Suppressor macrophage treated with lipopolysaccharide for 4 hours (primary cell): ENCODE measurements at regions not wholly inside any gene's neighbourhood (a gene's known extent, or its start where the extent isn't known, plus 50 kb on each side); places are given as distances from the start of the nearest gene placed in this dataset.

Experiments used
- DNase-seq: peaks from one replicate; pipeline ENCODE4 v3.0.0-alpha.2; 2020

DNA sequence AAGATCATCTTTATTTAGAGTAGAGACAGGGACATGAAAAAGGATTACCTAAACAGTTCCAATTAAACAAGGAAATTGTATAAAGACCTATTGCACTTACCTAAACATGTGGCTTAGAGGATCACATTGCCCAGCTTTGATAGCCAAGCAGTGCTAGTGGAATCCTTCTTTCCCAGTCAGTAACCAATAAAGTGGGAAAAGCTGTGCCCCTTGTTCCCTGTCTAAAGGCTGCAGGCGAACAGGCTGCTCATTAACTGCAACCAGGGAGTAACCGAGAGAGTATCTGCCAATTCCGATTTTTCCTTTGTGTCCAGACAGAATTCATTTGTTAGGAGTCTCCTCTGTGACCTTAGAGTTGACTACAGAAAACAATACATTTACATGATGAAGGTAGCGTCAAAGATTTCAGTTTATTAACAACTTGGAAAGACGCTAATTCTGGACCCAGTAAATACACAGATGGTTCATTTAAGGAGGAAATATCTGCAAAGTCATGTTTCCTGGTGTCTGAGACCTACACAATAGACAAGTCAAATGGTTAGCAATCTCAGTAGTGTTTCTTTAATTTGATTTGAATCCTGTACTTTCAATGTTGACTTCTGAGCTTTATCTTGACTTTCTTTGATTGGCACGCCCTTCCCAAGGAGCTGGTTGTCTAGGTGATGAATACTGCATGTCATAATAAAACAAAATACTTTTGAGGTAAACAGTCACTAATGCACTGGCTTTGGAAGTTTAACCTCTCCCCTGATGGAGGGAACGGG is 57.3 kb upstream of the MET start:
- DNase-seq, result no peak

DNA sequence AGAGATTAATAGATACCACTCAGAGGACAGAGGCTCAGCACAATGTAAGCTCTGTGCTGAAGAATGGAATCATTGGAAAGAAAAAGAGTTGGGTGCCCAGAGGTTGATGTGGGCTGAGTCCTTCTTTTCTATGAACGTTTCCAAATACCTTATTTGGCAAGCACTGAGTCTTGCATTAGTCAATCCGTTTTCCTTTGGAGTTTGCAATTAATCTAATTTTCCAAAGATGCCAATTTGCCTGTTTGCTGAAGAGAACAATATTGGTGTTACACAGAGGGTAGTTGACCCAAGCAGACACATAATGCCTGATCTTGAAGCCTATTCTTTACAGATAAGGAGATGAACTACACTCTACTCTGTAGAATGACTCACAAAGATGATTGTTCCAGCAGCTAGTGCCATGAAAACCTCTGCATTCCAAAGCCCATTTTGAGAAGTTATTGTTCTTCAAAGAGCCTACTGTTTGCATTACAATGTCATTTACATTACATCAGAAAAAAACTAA is 55.4 kb upstream of the MET start:
- DNase-seq, result no peak

DNA sequence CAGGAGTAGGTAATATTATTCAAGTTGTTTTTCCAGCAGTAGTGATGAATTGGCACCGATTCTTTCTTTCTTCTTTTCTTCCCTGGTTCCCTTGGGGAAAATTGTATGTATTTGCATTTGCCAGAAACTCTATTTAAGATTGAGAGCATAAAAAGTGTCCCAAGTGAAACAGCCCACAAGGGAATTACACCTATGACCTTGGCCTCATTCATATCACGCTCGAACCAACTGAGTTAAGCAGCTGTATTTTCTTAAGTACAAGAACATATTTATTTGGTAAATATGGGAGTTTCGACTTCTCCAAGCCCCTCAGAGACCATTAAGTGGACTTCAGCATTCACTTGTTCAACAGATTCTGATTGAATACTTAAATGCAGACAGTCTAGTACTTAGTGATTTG is 54.1 kb upstream of the MET start:
- DNase-seq, result no peak

DNA sequence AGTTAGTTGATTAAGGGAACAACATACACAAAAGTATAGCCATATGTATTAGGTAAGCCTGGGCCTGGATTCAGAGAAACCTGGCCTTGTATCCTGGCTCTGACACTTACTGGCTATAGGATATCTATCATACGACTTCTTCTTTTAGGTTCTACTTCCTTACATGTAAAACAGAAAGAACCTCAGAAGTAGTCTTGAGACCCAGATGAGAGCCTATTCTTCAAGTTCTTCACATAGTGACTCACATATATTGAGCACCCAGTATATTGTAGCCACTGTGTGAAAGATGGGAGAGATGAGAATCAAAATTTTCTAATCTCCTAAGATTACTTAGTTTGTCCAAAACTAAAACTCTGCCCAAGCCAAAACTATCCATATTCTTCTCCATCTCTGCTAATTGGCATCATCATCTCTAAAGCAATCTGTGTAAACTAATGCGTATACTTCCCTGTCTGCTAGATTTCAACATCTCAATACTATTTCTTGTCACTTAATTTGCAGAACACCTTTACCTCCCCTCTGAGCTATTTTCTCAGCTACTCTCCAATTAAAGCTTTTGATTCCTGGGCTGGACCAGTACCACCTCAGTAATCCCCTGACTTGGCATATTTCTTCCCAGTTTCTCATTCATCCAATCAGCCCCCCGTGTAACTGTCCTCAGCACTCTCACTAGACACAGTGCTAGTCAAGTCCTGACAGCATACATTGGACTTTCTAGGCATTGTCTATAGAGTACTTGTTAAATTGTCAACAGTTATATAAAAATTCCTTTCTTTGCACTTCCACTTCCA is 53.5 kb upstream of the MET start:
- no peak for DNase-seq

DNA sequence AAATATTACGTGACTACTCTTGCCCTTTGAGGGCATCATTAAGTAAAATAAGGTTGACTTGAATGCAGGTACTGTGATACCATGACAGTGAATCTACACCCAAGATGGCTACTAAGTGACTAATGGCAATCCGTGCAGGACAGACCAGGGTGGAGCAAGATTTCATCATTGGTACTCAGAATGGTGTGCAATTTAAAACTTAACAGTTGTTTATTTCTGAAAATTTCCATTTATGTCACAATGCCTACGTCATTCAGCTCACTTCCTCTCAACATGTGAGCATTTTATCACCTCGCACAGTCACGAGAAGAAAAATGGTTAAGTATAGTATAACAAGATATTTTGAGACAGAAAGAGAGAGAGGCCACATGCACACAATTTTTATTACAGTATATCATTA is 50.3 kb upstream of the MET start:
- DNase-seq, result peak; percentile 80
